PFSK-1 (cell line): ENCODE measurements at regions not wholly inside any gene's neighbourhood (a gene's known extent, or its start where the extent isn't known, plus 50 kb on each side); places are given as distances from the start of the nearest gene placed in this dataset.

Source experiments
- FOXP2 ChIP-seq: optimal IDR thresholded peaks from 2 replicates; pipeline ENCODE3; 2011; ENCODE audit warnings: borderline replicate concordance, control low read depth, inconsistent platforms; ENCODE audit not compliant: insufficient read depth; ENCODE audit errors: extremely low read length, extremely low read depth
- POLR2AphosphoS5 ChIP-seq: IDR thresholded peaks from 2 replicates; pipeline ENCODE4 v1.6.1; 2012; ENCODE audit warnings: low read depth, mild to moderate bottlenecking, control low read depth, low read length, moderate library complexity
- TAF1 ChIP-seq: IDR thresholded peaks from 2 replicates; pipeline ENCODE4 v1.6.1; 2012; ENCODE audit warnings: low read length, control low read depth, borderline replicate concordance; ENCODE audit not compliant: insufficient read depth
- TF ChIP-seq, protein P1 (sequence below), 2 experiments: IDR thresholded peaks; 2 replicates each; pipeline versions ENCODE4 v1.6.1 to v1.8.0; 2011 to 2012; ENCODE audit warnings: low read depth in 2 of 2, low read length in 2 of 2, control low read depth in 1 of 2, inconsistent platforms in 1 of 2, mild to moderate bottlenecking in 1 of 2, moderate library complexity in 1 of 2; ENCODE audit not compliant: insufficient read depth in 1 of 2

DNA sequence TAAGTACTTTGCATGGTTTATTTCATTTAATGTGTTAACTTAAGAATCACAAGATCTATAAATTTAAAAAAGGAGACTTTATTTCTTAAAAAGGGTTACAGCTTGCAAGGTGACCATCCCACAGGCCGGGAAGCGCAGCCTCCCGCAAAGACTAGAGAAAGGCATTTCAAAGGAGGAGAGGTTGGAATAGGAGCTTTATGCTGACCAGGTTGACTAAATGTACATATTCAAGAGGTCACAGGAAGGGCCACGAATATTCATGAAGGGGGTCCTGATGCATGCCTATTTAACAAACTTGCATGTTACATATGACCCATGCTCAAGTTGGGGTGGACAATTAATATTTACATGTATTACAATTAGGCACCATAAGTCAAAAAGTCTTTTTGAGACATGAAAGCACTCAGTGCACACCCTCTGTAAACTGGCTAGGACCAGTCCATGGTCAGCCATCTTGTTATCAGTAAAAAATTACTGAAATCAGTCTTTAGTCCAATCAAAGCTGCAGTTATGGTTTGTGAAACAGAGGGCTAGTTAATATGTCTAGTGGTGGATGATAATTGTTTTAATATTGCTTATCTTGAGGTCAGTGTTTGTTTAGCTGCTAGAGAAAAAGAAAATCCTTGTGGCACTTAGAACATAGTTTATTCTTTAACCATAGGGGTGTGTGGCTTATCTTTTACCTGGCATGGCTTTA, 169.3 kb downstream of the KCNE4 start:
- TF ChIP-seq POLR2AphosphoS5 (no peak), TAF1 (no peak), FOXP2 (no peak)
- TF ChIP-seq, protein P1, sequence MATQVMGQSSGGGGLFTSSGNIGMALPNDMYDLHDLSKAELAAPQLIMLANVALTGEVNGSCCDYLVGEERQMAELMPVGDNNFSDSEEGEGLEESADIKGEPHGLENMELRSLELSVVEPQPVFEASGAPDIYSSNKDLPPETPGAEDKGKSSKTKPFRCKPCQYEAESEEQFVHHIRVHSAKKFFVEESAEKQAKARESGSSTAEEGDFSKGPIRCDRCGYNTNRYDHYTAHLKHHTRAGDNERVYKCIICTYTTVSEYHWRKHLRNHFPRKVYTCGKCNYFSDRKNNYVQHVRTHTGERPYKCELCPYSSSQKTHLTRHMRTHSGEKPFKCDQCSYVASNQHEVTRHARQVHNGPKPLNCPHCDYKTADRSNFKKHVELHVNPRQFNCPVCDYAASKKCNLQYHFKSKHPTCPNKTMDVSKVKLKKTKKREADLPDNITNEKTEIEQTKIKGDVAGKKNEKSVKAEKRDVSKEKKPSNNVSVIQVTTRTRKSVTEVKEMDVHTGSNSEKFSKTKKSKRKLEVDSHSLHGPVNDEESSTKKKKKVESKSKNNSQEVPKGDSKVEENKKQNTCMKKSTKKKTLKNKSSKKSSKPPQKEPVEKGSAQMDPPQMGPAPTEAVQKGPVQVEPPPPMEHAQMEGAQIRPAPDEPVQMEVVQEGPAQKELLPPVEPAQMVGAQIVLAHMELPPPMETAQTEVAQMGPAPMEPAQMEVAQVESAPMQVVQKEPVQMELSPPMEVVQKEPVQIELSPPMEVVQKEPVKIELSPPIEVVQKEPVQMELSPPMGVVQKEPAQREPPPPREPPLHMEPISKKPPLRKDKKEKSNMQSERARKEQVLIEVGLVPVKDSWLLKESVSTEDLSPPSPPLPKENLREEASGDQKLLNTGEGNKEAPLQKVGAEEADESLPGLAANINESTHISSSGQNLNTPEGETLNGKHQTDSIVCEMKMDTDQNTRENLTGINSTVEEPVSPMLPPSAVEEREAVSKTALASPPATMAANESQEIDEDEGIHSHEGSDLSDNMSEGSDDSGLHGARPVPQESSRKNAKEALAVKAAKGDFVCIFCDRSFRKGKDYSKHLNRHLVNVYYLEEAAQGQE (IDR thresholded peaks at IDR 0.05; ENCODE audit: insufficient read depth in 1 of 2, low read depth in 2 of 2, low read length in 2 of 2), result no peak
